IPS-20b (cell line): ENCODE measurements at regions not wholly inside any gene's neighbourhood (a gene's known extent, or its start where the extent isn't known, plus 50 kb on each side); places are given as distances from the start of the nearest gene placed in this dataset.

Source experiments
- H3K27ac ChIP-seq: one replicate; pipeline ENCODE4 v1.5.1; 2013; ENCODE audit warnings: low read length
- H3K27me3 ChIP-seq: 2 replicates; pipeline ENCODE4 v1.6.1; 2013; ENCODE audit warnings: mild to moderate bottlenecking, low read length, inconsistent platforms; ENCODE audit not compliant: insufficient read depth
- H3K36me3 ChIP-seq: 2 replicates; pipeline ENCODE4 v1.6.1; 2013; ENCODE audit warnings: low read depth, mild to moderate bottlenecking, inconsistent platforms, low read length, moderate library complexity; ENCODE audit not compliant: insufficient read depth
- H3K4me1 ChIP-seq: 2 replicates; pipeline ENCODE4 v1.6.1; 2013; ENCODE audit warnings: mild to moderate bottlenecking, control low read depth, inconsistent platforms, low read length, moderate library complexity; ENCODE audit not compliant: insufficient read depth
- H3K4me3 ChIP-seq: 2 replicates; pipeline ENCODE4 v1.5.1; 2013; ENCODE audit warnings: mild to moderate bottlenecking, low read length, inconsistent platforms
- H3K9ac ChIP-seq: 2 replicates; pipeline ENCODE4 v1.6.1; 2013; ENCODE audit warnings: low read depth, mild to moderate bottlenecking, inconsistent platforms, low read length, moderate library complexity
- H3K9me3 ChIP-seq: 2 replicates; pipeline ENCODE4 v1.6.1; 2013; ENCODE audit warnings: mild to moderate bottlenecking, low read depth, low read length, inconsistent platforms; ENCODE audit not compliant: insufficient read depth

GRCh38 chr12:89122852-89123251, 229.4 kb downstream of the DUSP6 start:
- H3K36me3 ChIP-seq = no peaks in the 10 kb centered on the region

GRCh38 chr12:89117448-89118034, 234.8 kb downstream of the DUSP6 start:
- no peaks in the 10 kb centered on the region for H3K27me3 ChIP-seq
- no peaks in the 10 kb centered on the region for H3K36me3 ChIP-seq
- no peak overlapping the region for H3K27ac ChIP-seq
- no peak overlapping the region for H3K4me3 ChIP-seq
- H3K9me3 ChIP-seq = no peaks in the 10 kb centered on the region
- H3K4me1 ChIP-seq = no peaks in the 10 kb centered on the region
- no peak overlapping the region for H3K9ac ChIP-seq

More at GRCh38 chr12:89122852-89123251, 229.4 kb downstream of the DUSP6 start:
- Histone ChIP-seq H3K27ac (no peak overlapping the region), H3K4me1 (no peaks in the 10 kb centered on the region), H3K9ac (no peak overlapping the region), H3K4me3 (no peak overlapping the region), H3K27me3 (no peaks in the 10 kb centered on the region), H3K9me3 (no peaks in the 10 kb centered on the region)

- Histone ChIP-seq H3K9me3 (no peaks in the 10 kb centered on the region), H3K4me3 (no peak overlapping the region), H3K9ac (no peak overlapping the region), H3K27me3 (no peaks in the 10 kb centered on the region), H3K36me3 (no peaks in the 10 kb centered on the region), H3K4me1 (peaks cover 8% of the 10 kb centered on the region; the same call in 1 of the 2 replicates), H3K27ac (no peak overlapping the region)
These were observed 240.3 kb downstream of the DUSP6 start for GRCh38 chr12:89111964-89112363.

GRCh38 chr12:89108265-89108664, 244.0 kb downstream of the DUSP6 start:
- Histone ChIP-seq H3K9ac (no peak overlapping the region), H3K27me3 (no peaks in the 10 kb centered on the region), H3K4me3 (no peak overlapping the region), H3K27ac (no peak overlapping the region), H3K9me3 (no peaks in the 10 kb centered on the region), H3K4me1 (peaks cover 8% of the 10 kb centered on the region; the same call in 1 of the 2 replicates), H3K36me3 (no peaks in the 10 kb centered on the region)

GRCh38 chr12:89106950-89107349, 245.4 kb downstream of the DUSP6 start:
- Histone ChIP-seq H3K9ac (no peak overlapping the region), H3K27me3 (no peaks in the 10 kb centered on the region), H3K4me1 (peaks cover 8% of the 10 kb centered on the region; the same call in 1 of the 2 replicates), H3K36me3 (no peaks in the 10 kb centered on the region), H3K27ac (no peak overlapping the region), H3K9me3 (no peaks in the 10 kb centered on the region), H3K4me3 (no peak overlapping the region)

- Histone ChIP-seq H3K27me3 (no peaks in the 10 kb centered on the region), H3K4me3 (no peak overlapping the region), H3K4me1 (peaks cover 21% of the 10 kb centered on the region; the same call in 1 of the 2 replicates), H3K9me3 (no peaks in the 10 kb centered on the region), H3K9ac (no peak overlapping the region), H3K36me3 (no peaks in the 10 kb centered on the region), H3K27ac (no peak overlapping the region)
These were observed 247.1 kb downstream of the DUSP6 start for GRCh38 chr12:89105243-89105642.

- no peak overlapping the region for H3K27ac ChIP-seq
- no peaks in the 10 kb centered on the region for H3K9me3 ChIP-seq
- no peaks in the 10 kb centered on the region for H3K36me3 ChIP-seq
- peaks cover 35% of the 10 kb centered on the region; the same call in 1 of the 2 replicates for H3K4me1 ChIP-seq
- no peaks in the 10 kb centered on the region for H3K27me3 ChIP-seq
- H3K4me3 ChIP-seq = no peak overlapping the region
- no peak overlapping the region for H3K9ac ChIP-seq
These were observed 248.5 kb downstream of the DUSP6 start for GRCh38 chr12:89103831-89104230.

- H3K9ac ChIP-seq = no peak overlapping the region
- peaks cover 43% of the 10 kb centered on the region; the same call in 1 of the 2 replicates for H3K4me1 ChIP-seq
- H3K4me3 ChIP-seq = no peak overlapping the region
- H3K9me3 ChIP-seq = no peaks in the 10 kb centered on the region
- no peaks in the 10 kb centered on the region for H3K27me3 ChIP-seq
- no peak overlapping the region for H3K27ac ChIP-seq
- no peaks in the 10 kb centered on the region for H3K36me3 ChIP-seq
These were observed 250.9 kb downstream of the DUSP6 start for GRCh38 chr12:89101440-89101839.

GRCh38 chr12:89098441-89099112, 253.7 kb downstream of the DUSP6 start:
- no peaks in the 10 kb centered on the region for H3K9me3 ChIP-seq
- peak overlapping the region; percentile 23; the same call in 1 of the 2 replicates for H3K4me3 ChIP-seq
- peak overlapping the region; percentile 34 for H3K27ac ChIP-seq
- H3K36me3 ChIP-seq = no peaks in the 10 kb centered on the region
- H3K27me3 ChIP-seq = no peaks in the 10 kb centered on the region
- peak overlapping the region; percentile 14; the same call in 1 of the 2 replicates for H3K9ac ChIP-seq
- H3K4me1 ChIP-seq = peaks cover 43% of the 10 kb centered on the region; the same call in 1 of the 2 replicates

GRCh38 chr12:89092297-89092696, 260.0 kb downstream of the DUSP6 start:
- no peak overlapping the region for H3K9ac ChIP-seq
- H3K4me3 ChIP-seq = no peak overlapping the region
- no peak overlapping the region for H3K27ac ChIP-seq
- no peaks in the 10 kb centered on the region for H3K27me3 ChIP-seq
- 0 out of 2 replicates have a peak, but pooled peaks cover 3% of the 10 kb centered on the region for H3K36me3 ChIP-seq
- peaks cover 30% of the 10 kb centered on the region for H3K9me3 ChIP-seq
- H3K4me1 ChIP-seq = peaks cover 13% of the 10 kb centered on the region

- no peaks in the 10 kb centered on the region for H3K27me3 ChIP-seq
- no peak overlapping the region for H3K4me3 ChIP-seq
These were observed 260.9 kb downstream of the DUSP6 start for GRCh38 chr12:89091293-89091841.

GRCh38 chr12:89089264-89089663, 263.0 kb downstream of the DUSP6 start:
- no peak overlapping the region for H3K9ac ChIP-seq
- peaks cover 32% of the 10 kb centered on the region for H3K4me1 ChIP-seq
- no peak overlapping the region for H3K4me3 ChIP-seq
- H3K27me3 ChIP-seq = no peaks in the 10 kb centered on the region
- H3K27ac ChIP-seq = no peak overlapping the region
- peaks cover 30% of the 10 kb centered on the region for H3K9me3 ChIP-seq
- H3K36me3 ChIP-seq = 0 out of 2 replicates have a peak, but pooled peaks cover 3% of the 10 kb centered on the region

More at GRCh38 chr12:89091293-89091841, 260.9 kb downstream of the DUSP6 start:
- Histone ChIP-seq H3K9me3 (peaks cover 30% of the 10 kb centered on the region), H3K36me3 (0 out of 2 replicates have a peak, but pooled peaks cover 3% of the 10 kb centered on the region), H3K4me1 (peaks cover 18% of the 10 kb centered on the region), H3K27ac (no peak overlapping the region), H3K9ac (no peak overlapping the region)
